Kidney glomerular epithelial cell (primary cell): ENCODE measurements at regions not wholly inside any gene's neighbourhood (a gene's known extent, or its start where the extent isn't known, plus 50 kb on each side); places are given as distances from the start of the nearest gene placed in this dataset.
"Not testable (repeated sequence)": the region's sequence is repeated elsewhere in the genome, so short reads cannot be mapped to it uniquely, and the experiment has no call there.

Experiments used
- DNase-seq: peaks from one replicate; lab custom pipeline; 2025; lab: John Stamatoyannopoulos, UW

GRCh38 chr7:156590212-156590611, 50.4 kb upstream of the RNF32 start:
- DNase-seq = no peak

GRCh38 chr7:156589808-156590207, 50.8 kb upstream of the RNF32 start:
- no peak for DNase-seq

DNA sequence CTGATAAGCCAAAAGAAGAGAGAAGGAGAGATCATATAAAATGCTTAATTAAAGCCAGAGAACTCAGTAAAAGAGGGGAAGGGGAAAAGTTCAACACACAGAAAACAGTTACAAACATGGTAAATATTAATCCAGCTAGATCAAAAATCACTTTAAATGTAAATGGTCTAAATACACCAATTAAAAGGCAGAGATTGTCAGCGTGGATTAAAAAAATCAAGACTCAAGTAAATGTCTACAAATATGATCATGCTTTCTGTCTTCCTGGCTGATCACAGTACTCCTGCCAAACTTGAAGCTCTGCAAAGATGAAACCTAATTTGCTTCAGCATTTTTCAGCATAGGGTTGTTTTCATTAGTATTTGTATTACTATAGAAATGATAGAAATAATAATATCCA, 54.6 kb upstream of the RNF32 start:
- DNase-seq = no peak

DNA sequence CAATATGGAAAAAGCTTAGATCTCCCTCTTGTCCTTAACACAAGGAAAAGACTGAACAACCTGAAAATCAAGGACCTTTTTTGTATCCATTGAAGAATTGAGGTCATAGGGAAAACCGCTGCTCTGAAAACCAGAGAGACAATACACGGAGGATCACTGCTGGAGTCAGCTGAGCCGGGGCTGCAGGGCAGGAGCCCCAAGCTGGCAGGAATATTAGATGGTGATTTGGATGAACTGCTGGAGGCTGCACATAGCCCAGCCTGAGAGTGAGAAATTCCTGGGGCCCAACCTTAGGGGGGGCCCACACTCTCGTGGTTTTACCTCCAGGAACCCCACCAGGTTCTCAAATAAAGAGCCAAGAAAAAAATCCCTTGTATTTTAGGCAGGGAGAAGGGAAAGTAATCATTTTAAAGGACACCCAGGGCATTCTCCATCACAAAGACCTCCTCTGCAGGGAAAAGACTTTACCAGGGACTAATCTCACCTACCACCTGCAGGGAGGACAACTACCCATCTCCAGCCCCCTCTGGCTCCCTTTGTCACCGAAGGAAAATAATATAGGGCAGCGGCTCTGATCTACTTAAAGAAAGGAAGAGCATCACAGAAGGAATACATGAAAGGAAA, 55.4 kb upstream of the RNF32 start:
- DNase-seq = no peak

- no peak for DNase-seq
Observed at GRCh38 chr7:156582591-156583123, 57.9 kb upstream of the RNF32 start.

DNA sequence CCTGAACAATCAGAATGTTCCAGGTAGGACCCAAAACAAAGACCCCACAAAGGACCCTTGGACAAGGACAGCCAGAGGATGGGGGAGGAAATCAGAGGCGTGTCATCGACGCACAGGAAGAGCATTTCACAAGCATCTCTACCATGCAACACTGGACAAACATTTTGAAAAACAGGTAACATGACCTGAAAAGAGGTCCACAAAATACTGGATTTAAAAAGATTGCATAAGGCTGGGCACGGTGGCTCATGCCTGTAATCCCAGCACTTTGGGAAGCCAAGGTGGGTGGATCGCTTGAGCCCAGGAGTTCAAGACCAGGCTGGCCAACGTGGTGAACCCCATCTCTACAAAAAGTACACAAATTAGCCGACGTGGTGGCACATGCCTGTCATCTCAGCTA, 60.5 kb upstream of the RNF32 start:
- DNase-seq = no peak

GRCh38 chr7:156579566-156579965, 61.0 kb upstream of the RNF32 start:
- no peak for DNase-seq

- no peak for DNase-seq
Observed at GRCh38 chr7:156578978-156579430, 61.6 kb upstream of the RNF32 start.

DNA sequence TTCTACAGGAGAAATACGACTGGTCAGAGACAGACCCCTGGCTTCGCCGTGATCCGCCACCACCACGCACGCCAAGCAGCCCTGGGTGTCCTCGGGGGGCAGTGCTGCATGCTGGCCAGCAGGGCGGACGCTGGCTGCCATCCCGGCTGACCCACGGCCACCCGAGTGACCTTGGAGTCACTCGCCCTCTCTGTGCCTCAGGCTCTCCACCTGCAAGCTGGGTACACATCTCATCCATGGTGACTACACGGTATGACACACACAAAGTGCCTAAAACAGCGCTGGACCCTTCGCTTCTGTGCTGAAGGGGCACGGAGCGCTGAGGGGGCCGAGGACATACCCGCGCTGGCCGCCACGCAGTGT, 62.0 kb upstream of the RNF32 start:
- DNase-seq = no peak

DNA sequence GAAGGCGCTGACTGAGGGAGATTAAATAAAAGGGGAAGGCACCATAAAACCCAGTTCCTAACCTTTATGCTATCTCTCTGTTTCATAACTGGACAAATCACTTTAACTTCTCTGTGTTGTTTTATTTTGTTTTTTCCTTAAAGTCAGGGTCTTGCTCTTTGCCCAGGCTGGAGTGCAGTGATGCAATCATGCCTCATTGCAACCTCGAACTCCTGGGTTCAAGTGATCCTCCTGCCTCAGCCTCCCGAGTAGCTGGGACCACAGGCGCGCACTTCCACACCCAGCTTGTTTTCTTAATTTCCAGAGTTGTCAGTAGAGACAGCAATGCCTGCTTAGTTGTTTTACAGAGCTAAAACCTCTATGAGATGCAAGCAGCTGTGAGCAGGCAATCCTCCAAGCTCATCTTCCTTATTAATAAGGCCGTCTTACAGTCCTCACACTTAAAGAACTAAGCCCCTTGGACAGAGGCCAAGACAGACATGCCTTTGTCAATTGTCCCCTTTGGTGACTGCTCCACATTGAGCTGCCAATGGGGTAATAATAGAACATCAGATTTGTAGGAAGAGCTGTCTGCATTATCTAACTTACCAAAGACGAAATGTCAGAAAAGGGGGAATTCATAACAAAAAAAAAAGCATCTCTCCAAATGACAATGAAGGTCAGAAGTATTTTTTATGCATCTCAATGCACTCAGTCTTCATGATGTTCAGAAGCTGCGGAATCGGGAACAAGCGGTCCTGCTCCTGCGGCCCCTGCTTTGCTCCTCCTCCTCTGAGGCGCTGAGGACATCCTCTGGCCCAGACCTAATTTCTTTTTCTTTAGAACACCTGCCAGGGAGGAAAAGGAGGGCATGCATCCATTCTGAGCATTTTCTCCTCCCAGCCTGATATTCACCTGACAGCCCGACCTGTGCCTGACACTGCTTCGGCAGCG, 62.7 kb upstream of the RNF32 start:
- no peak for DNase-seq

DNA sequence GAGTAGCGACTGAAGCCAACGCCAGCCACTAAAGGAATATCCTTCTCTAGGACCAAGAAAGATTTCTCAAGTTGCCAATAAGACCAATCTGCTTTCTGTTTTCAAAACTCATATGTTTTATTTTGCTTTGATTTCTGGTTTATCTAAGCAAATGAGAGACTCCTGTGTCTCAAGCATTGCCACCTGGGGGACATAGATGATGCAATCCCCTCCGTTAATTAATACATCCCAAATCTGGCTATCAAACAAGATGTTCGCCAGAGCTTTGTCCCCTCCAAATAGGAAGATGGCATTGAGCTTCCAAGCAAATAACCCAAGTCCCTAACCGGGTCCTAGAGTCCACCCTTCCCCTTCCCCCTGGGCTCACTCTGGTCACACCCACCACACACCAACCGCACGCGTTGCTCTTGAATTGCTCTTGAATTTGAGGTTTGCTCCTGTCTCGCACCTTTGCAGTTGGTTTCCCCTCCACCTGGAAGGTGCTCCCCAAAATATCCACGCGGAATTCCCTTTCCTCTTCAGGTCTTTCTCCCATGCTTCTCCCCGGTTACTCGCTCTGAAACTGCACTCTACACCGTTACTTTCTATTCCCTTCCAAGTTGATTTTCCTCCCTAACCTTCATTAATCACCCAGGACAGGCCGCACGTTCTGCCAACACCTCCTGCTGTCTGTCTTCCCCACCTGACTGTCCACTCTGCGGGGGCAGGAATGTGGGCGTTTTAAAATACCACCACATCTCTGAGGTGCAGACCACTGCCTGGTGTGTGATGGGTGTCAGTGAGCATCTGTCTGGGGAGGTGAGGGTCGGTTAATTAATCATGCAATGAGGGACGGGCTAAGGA, 64.1 kb upstream of the RNF32 start:
- DNase-seq = no peak

DNA sequence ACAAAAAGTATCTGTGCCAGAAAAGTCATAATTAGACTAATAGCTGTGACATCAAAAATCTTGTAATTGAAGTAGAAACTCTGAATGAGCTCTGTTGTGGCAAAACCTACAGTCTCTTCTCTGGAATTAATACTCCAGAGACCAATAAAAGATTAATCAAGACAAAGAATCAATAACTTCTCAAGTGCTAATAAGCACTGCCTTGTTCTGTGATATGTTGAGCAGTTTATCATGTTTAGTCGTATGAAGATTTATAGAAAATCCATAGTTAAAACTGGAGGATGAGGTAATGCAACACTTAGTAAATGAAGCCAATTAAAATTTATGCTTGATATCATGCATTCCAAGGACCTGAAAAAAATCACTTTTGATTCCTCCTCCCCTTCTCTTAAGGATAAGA, 72.3 kb upstream of the RNF32 start:
- no peak for DNase-seq

- no peak for DNase-seq
Observed at GRCh38 chr7:156566812-156567549, 73.6 kb upstream of the RNF32 start.

GRCh38 chr7:156565002-156565401, 75.6 kb upstream of the RNF32 start:
- DNase-seq = not testable (repeated sequence)

DNA sequence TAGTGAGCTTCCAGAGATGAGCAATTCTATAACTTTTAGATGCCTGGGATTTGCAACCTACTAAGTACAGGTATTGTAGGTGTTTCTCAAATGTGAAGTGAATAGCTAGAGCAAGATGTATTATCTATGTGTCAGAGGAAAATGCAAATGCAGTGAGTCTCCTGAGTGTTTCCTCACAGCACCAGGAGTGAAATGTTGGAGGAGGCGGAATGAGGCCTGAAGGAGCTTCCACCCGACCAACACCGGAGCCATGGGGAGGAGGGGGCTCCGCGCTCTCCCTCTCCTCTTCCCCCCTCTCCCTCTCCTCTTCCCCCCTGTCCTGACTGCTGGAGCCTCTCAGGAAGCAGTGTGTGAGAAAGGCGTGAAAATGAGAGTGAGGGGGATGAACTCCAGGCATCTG, 79.9 kb upstream of the RNF32 start:
- DNase-seq = no peak

DNA sequence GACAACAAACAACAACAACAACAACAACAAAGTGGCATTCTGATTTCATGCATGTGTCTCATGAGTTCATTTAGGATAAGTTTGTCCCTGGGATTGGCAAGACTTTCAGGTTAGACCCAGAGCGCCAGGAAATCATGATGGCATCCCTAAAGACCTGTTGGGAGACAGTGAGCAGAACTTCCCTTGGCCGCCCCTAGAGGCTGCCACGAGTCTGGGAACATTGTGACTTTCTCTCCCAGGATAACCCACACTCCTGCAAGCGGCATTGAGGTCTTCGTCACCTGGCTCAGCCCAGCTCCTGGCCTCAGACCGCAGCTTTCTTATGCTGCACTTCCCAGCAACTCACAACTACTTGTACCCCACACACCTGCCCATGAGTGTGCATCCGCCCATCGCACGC, 80.5 kb upstream of the RNF32 start:
- no peak for DNase-seq

- DNase-seq = peak; percentile 19
Observed at GRCh38 chr7:156559001-156559400, 81.6 kb upstream of the RNF32 start.

- peak; percentile 94 for DNase-seq
Observed at GRCh38 chr7:156558198-156558597, 82.4 kb upstream of the RNF32 start.

GRCh38 chr7:156556083-156556482, 84.5 kb upstream of the RNF32 start:
- DNase-seq = no peak

- no peak for DNase-seq
Observed at GRCh38 chr7:156554488-156554887, 86.1 kb upstream of the RNF32 start.

DNA sequence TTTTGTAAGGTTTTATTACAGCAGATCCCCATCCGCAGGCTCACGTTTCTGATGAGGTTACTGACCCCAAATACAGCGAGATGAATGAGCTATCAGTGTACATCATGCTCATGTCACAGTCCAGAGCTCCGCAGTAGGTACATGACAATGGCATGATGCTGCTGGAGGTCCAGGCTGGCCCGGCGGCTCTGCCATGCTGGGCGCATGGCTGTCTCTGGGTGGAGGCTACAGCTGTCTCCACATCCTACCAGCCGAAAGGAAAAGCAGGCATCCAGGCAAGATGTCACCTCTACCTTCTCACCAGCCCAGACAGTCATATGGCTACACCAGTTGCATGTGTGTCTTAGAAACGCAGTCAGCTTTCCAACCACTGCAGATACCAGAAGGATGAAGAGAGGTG, 90.9 kb upstream of the RNF32 start:
- no peak for DNase-seq
